SK-N-SH (cell line): ENCODE measurements at regions not wholly inside any gene's neighbourhood (a gene's known extent, or its start where the extent isn't known, plus 50 kb on each side); places are given as distances from the start of the nearest gene placed in this dataset.

Experiments
- CTCF ChIA-PET: fragments of 300-600, 350-600 bp; formaldehyde crosslinking; extraction: SDS; loops from one replicate; lab custom pipeline; 2021; lab: Yijun Ruan, JAX
- POLR2A ChIA-PET: fragments of 350-600 bp; sonication (Branson Sonifier 250); formaldehyde crosslinking; extraction: SDS; loops from one replicate; lab custom pipeline; 2020; ENCODE audit warnings: antibody characterized with exemption, inconsistent platforms; lab: Yijun Ruan, JAX
- DNase-seq: peaks from one replicate; pipeline ENCODE4 v3.0.0; 2012
- H2AFZ ChIP-seq: fragments of 200-600 bp; sonication (generic); 2 replicates; pipeline ENCODE4 v1.8.1; 2016; ENCODE audit warnings: antibody characterized with exemption, mild to moderate bottlenecking, low read depth
- H3F3A ChIP-seq: fragments of 200-600 bp; sonication (generic); replicated peaks from 2 replicates; pipeline ENCODE3; 2016; ENCODE audit warnings: antibody characterized with exemption, mild to moderate bottlenecking; ENCODE audit not compliant: insufficient read depth
- H3K27ac ChIP-seq, 2 experiments: fragments of 200-500 bp in 1 of 2; fragments of 200-600 bp in 1 of 2; sonication (Bioruptor generic) in 1 of 2; sonication (generic), shearing (Covaris generic) in 1 of 2; 2 replicates each; pipeline versions ENCODE4 v1.5.1 to v1.6.1; 2014 to 2016; ENCODE audit warnings: low read depth in 2 of 2, inconsistent platforms in 1 of 2, low read length in 1 of 2, mild to moderate bottlenecking in 1 of 2, mixed read lengths in 1 of 2
- H3K27me3 ChIP-seq: fragments of 200-600 bp; sonication (generic), shearing (Covaris generic); 2 replicates; pipeline ENCODE4 v1.6.1; 2016; ENCODE audit warnings: mixed run types; ENCODE audit not compliant: insufficient read depth
- H3K36me3 ChIP-seq, 2 experiments: fragments of 200-500 bp in 1 of 2; fragments of 200-600 bp in 1 of 2; sonication (Bioruptor generic) in 1 of 2; sonication (generic) in 1 of 2; replicated peaks in 1 of 2; 2 replicates each; pipeline versions ENCODE3 to v1.5.1; 2014 to 2016; ENCODE audit warnings: low read length in 1 of 2, mild to moderate bottlenecking in 1 of 2; ENCODE audit not compliant: insufficient read depth in 2 of 2, control insufficient read depth in 1 of 2
- H3K4me1 ChIP-seq, 2 experiments: fragments of 200-500 bp in 1 of 2; fragments of 200-600 bp in 1 of 2; sonication (Bioruptor generic) in 1 of 2; sonication (generic), shearing (Covaris generic) in 1 of 2; 2 replicates each; pipeline versions ENCODE4 v1.5.1 to v1.6.1; 2014 to 2016; ENCODE audit warnings: low read depth in 1 of 2, low read length in 1 of 2, mixed run types in 1 of 2; ENCODE audit not compliant: insufficient read depth in 2 of 2, control insufficient read depth in 1 of 2
- H3K4me2 ChIP-seq: fragments of 200-600 bp; sonication (generic), shearing (Covaris generic); 2 replicates; pipeline ENCODE4 v1.6.1; 2017; ENCODE audit warnings: mixed run types
- H3K4me3 ChIP-seq, 2 experiments: fragments of 200-500 bp in 1 of 2; fragments of 200-600 bp in 1 of 2; sonication (Bioruptor generic) in 1 of 2; sonication (generic), shearing (Covaris generic) in 1 of 2; 2 replicates each; pipeline versions ENCODE4 v1.5.1 to v1.8.1; 2014 to 2016; ENCODE audit warnings: low read depth in 2 of 2, inconsistent platforms in 1 of 2, low read length in 1 of 2, mild to moderate bottlenecking in 1 of 2, mixed read lengths in 1 of 2, moderate library complexity in 1 of 2
- H3K79me2 ChIP-seq: fragments of 200-600 bp; sonication (generic); 2 replicates; pipeline ENCODE4 v1.8.1; 2017; ENCODE audit warnings: mild to moderate bottlenecking; ENCODE audit not compliant: insufficient read depth
- H3K9ac ChIP-seq: fragments of 200-600 bp; sonication (generic); 2 replicates; pipeline ENCODE4 v1.6.1; 2017; ENCODE audit warnings: mixed run types
- H3K9me2 ChIP-seq: fragments of 200-600 bp; sonication (generic); 2 replicates; pipeline ENCODE4 v1.6.1; 2017; ENCODE audit warnings: mixed run types
- H3K9me3 ChIP-seq: fragments of 200-600 bp; sonication (generic); 2 replicates; pipeline ENCODE4 v1.6.1; 2017; ENCODE audit warnings: mixed run types, mild to moderate bottlenecking, moderate library complexity
- H4K20me1 ChIP-seq: fragments of 200-600 bp; sonication (generic); 2 replicates; pipeline ENCODE4 v1.6.1; 2017; ENCODE audit warnings: mild to moderate bottlenecking, mixed run types; ENCODE audit not compliant: insufficient read depth
- ELF1 ChIP-seq: IDR thresholded peaks from 2 replicates; pipeline ENCODE4 v1.4.0; 2012
- EZH2phosphoT487 ChIP-seq: fragments of 200-600 bp; sonication (generic); IDR thresholded peaks from 2 replicates; pipeline ENCODE4 v1.6.1; 2017; ENCODE audit warnings: low read depth, mixed run types, mild to moderate bottlenecking, antibody characterized with exemption, moderate library complexity, borderline replicate concordance
- FOSL2 ChIP-seq: IDR thresholded peaks from 2 replicates; pipeline ENCODE4 v1.4.0; 2012; ENCODE audit warnings: low read depth, mild to moderate bottlenecking, moderate library complexity, borderline replicate concordance
- FOXJ3 ChIP-seq: sonication (generic); formaldehyde crosslinking; IDR thresholded peaks from 2 replicates; pipeline ENCODE4 v1.5.1; 2020; ENCODE audit warnings: mild to moderate bottlenecking, missing genetic modification reagents
- GABPA ChIP-seq: IDR thresholded peaks from 2 replicates; pipeline ENCODE4 v1.4.0; 2012; ENCODE audit warnings: low read depth, mild to moderate bottlenecking
- GATA2 ChIP-seq: sonication (generic); formaldehyde crosslinking; IDR thresholded peaks from 2 replicates; pipeline ENCODE4 v1.5.0; 2020; ENCODE audit warnings: mild to moderate bottlenecking, missing genetic modification reagents
- MEF2A ChIP-seq: IDR thresholded peaks from 2 replicates; pipeline ENCODE4 v1.4.0; 2012; ENCODE audit warnings: low read depth, borderline replicate concordance
- MXI1 ChIP-seq: IDR thresholded peaks from 2 replicates; pipeline ENCODE4 v1.6.1; 2012; ENCODE audit warnings: mild to moderate bottlenecking, low read depth, low read length, improper control_type of control experiment
- NFIC ChIP-seq: IDR thresholded peaks from 2 replicates; pipeline ENCODE4 v1.4.0; 2012; ENCODE audit warnings: borderline replicate concordance
- POLR2AphosphoS5 ChIP-seq: IDR thresholded peaks from 2 replicates; pipeline ENCODE4 v1.6.1; 2012; ENCODE audit warnings: low read depth, low read length
- RAD21 ChIP-seq: IDR thresholded peaks from 2 replicates; pipeline ENCODE4 v1.6.1; 2012; ENCODE audit warnings: mild to moderate bottlenecking, low read length
- RCOR1 ChIP-seq: fragments of 150-350 bp; IDR thresholded peaks from 2 replicates; pipeline ENCODE4 v1.6.1; 2017; ENCODE audit warnings: antibody characterized with exemption, low read length
- RXRA ChIP-seq: IDR thresholded peaks from 2 replicates; pipeline ENCODE4 v1.4.0; 2012; ENCODE audit warnings: low read depth, mild to moderate bottlenecking, borderline replicate concordance
- SMC3 ChIP-seq: IDR thresholded peaks from 2 replicates; pipeline ENCODE4 v1.6.1; 2012; ENCODE audit warnings: low read depth, low read length, improper control_type of control experiment
- TCF12 ChIP-seq: IDR thresholded peaks from 2 replicates; pipeline ENCODE4 v1.4.0; 2012
- TEAD4 ChIP-seq: IDR thresholded peaks from 2 replicates; pipeline ENCODE4 v1.4.0; 2012; ENCODE audit warnings: mild to moderate bottlenecking, borderline replicate concordance; ENCODE audit not compliant: insufficient read depth
- YY1 ChIP-seq: IDR thresholded peaks from 2 replicates; pipeline ENCODE4 v1.4.0; 2012; ENCODE audit warnings: low read depth, mild to moderate bottlenecking
- WGBS: methylation state at CpG from one replicate; pipeline ENCODE4 v1.1.6; 2017; ENCODE audit warnings: low lambda C conversion rate; 5-methylcytosine and 5-hydroxymethylcytosine counted together
- TF ChIP-seq, protein P1 (sequence below): IDR thresholded peaks from 2 replicates; pipeline ENCODE4; 2012
- TF ChIP-seq, protein P2 (sequence below): IDR thresholded peaks from 2 replicates; pipeline ENCODE4 v1.4.0; 2012; ENCODE audit warnings: low read depth, borderline replicate concordance
- TF ChIP-seq, protein P3 (sequence below): IDR thresholded peaks from 2 replicates; pipeline ENCODE4 v1.4.0; 2012; ENCODE audit warnings: low read depth
- TF ChIP-seq, protein P4 (sequence below): fragments of 200-600 bp; sonication (generic); IDR thresholded peaks from 2 replicates; pipeline ENCODE4 v1.6.1; 2017; ENCODE audit warnings: antibody characterized with exemption, mild to moderate bottlenecking, moderate library complexity
- TF ChIP-seq, protein P5 (sequence below): fragments of 150-350 bp; IDR thresholded peaks from 2 replicates; pipeline ENCODE4 v1.6.1; 2016; ENCODE audit warnings: mild to moderate bottlenecking, low read depth, low read length
- TF ChIP-seq, protein P6 (sequence below): fragments of 150-350 bp; IDR thresholded peaks from 2 replicates; pipeline ENCODE4 v1.6.1; 2017; ENCODE audit warnings: antibody characterized with exemption, low read length, low read depth, borderline replicate concordance
- TF ChIP-seq, protein P7 (sequence below): IDR thresholded peaks from 2 replicates; pipeline ENCODE4 v1.4.0; 2012; ENCODE audit warnings: low read depth, borderline replicate concordance

DNA sequence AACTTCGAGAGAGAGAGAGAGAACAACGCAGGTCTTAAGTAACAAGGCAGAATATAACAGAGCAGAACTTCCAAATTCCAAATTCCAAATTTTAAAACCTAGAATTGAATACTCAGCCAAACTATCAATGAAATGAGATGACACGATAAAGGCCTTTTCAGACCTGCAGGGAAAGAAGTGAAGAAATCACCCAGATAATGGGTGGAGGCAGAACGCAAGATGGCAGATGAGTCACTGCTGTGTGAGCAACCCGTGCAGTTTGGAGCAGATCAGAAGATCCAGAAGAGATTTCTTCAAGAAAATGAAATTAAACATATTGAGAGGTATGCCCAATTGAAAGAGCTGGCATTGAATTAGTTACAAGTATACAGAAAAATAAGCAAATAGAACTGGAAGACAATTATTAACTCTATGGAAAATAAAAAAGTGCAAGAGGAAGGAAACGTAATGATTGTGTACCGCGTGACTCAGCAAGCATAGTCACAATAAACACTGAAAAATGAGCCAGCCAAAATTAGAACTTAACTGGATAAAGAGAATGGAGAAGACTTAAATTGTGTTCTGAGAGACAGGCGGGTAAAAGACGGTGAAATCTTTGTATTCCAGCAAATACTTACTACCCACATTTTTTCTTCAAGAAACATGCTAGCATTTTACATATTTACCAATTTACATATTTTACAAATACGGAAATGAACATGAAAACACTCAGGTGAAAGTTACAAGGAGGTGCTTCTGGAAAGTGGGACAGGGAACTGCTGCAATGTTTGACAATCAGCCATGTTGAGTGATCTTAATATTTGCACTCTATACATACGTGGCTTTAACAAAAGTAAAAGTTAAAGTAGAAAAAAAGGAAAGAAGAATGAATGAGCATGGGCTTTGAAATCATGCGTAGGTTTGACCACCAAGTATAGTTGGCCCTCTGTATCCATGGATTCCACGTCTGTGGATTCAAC, 87.9 kb upstream of the CDYL start:
- Histone ChIP-seq H3K79me2 (no peaks in the 10 kb centered on the region), H2AFZ (peak overlapping the region; percentile 94), H3K27me3 (no peaks in the 10 kb centered on the region), H3K9me2 (no peaks in the 10 kb centered on the region), H4K20me1 (no peaks in the 10 kb centered on the region), H3K27ac (peak overlapping the region; percentile 60 to 67; a peak in 3 of 4 replicates), H3K4me2 (peak overlapping the region; percentile 8; the same call in 1 of the 2 replicates), H3K9me3 (no peaks in the 10 kb centered on the region), H3K9ac (peak overlapping the region; percentile 1; the same call in 1 of the 2 replicates), H3F3A (peaks cover 11% of the 10 kb centered on the region), H3K4me3 (peak overlapping the region; percentile 13 to 19; a peak in 2 of 4 replicates), H3K36me3 (no peaks in the 10 kb centered on the region), H3K4me1 (no peaks in the 10 kb centered on the region)
- CTCF ChIA-PET = interaction anchor here (0.7 kb wide), 1 partner anchor 1836 kb away, joined by 3 read pairs; no protein-coding TSS in a partner anchor
- POLR2A ChIA-PET = no interaction called here
- no peak for DNase-seq
- WGBS = 33% methylated on average over 14 of the region's 14 CpGs
- TF ChIP-seq EZH2phosphoT487 (no peak), GABPA (no peak), POLR2AphosphoS5 (no peak), GATA2 (CRISPR knock-in tag) (no peak), FOXJ3 (no peak), NFIC (no peak), MEF2A (0 out of 2 replicates have a peak, but pooled peaks have one; percentile 18), MXI1 (no peak), TCF12 (peak; percentile 38; the same call in 1 of the 2 replicates), FOSL2 (peak; percentile 74), RAD21 (no peak), TEAD4 (no peak), SMC3 (no peak), YY1 (peak; percentile 56; the same call in 1 of the 2 replicates), ELF1 (no peak), RCOR1 (no peak), RXRA (no peak)
- TF ChIP-seq, protein P1, sequence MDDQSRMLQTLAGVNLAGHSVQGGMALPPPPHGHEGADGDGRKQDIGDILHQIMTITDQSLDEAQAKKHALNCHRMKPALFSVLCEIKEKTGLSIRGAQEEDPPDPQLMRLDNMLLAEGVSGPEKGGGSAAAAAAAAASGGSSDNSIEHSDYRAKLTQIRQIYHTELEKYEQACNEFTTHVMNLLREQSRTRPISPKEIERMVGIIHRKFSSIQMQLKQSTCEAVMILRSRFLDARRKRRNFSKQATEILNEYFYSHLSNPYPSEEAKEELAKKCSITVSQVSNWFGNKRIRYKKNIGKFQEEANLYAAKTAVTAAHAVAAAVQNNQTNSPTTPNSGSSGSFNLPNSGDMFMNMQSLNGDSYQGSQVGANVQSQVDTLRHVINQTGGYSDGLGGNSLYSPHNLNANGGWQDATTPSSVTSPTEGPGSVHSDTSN = peak; percentile 53
- TF ChIP-seq, protein P2, sequence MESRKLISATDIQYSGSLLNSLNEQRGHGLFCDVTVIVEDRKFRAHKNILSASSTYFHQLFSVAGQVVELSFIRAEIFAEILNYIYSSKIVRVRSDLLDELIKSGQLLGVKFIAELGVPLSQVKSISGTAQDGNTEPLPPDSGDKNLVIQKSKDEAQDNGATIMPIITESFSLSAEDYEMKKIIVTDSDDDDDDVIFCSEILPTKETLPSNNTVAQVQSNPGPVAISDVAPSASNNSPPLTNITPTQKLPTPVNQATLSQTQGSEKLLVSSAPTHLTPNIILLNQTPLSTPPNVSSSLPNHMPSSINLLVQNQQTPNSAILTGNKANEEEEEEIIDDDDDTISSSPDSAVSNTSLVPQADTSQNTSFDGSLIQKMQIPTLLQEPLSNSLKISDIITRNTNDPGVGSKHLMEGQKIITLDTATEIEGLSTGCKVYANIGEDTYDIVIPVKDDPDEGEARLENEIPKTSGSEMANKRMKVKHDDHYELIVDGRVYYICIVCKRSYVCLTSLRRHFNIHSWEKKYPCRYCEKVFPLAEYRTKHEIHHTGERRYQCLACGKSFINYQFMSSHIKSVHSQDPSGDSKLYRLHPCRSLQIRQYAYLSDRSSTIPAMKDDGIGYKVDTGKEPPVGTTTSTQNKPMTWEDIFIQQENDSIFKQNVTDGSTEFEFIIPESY = no peak
- TF ChIP-seq, protein P3, sequence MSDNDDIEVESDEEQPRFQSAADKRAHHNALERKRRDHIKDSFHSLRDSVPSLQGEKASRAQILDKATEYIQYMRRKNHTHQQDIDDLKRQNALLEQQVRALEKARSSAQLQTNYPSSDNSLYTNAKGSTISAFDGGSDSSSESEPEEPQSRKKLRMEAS = 0 out of 2 replicates have a peak, but pooled peaks have one; percentile 32
- TF ChIP-seq, protein P4, sequence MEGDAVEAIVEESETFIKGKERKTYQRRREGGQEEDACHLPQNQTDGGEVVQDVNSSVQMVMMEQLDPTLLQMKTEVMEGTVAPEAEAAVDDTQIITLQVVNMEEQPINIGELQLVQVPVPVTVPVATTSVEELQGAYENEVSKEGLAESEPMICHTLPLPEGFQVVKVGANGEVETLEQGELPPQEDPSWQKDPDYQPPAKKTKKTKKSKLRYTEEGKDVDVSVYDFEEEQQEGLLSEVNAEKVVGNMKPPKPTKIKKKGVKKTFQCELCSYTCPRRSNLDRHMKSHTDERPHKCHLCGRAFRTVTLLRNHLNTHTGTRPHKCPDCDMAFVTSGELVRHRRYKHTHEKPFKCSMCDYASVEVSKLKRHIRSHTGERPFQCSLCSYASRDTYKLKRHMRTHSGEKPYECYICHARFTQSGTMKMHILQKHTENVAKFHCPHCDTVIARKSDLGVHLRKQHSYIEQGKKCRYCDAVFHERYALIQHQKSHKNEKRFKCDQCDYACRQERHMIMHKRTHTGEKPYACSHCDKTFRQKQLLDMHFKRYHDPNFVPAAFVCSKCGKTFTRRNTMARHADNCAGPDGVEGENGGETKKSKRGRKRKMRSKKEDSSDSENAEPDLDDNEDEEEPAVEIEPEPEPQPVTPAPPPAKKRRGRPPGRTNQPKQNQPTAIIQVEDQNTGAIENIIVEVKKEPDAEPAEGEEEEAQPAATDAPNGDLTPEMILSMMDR = no peak
- TF ChIP-seq, protein P5, sequence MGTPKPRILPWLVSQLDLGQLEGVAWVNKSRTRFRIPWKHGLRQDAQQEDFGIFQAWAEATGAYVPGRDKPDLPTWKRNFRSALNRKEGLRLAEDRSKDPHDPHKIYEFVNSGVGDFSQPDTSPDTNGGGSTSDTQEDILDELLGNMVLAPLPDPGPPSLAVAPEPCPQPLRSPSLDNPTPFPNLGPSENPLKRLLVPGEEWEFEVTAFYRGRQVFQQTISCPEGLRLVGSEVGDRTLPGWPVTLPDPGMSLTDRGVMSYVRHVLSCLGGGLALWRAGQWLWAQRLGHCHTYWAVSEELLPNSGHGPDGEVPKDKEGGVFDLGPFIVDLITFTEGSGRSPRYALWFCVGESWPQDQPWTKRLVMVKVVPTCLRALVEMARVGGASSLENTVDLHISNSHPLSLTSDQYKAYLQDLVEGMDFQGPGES = no peak
- TF ChIP-seq, protein P6, sequence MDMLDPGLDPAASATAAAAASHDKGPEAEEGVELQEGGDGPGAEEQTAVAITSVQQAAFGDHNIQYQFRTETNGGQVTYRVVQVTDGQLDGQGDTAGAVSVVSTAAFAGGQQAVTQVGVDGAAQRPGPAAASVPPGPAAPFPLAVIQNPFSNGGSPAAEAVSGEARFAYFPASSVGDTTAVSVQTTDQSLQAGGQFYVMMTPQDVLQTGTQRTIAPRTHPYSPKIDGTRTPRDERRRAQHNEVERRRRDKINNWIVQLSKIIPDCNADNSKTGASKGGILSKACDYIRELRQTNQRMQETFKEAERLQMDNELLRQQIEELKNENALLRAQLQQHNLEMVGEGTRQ = no peak
- TF ChIP-seq, protein P7, sequence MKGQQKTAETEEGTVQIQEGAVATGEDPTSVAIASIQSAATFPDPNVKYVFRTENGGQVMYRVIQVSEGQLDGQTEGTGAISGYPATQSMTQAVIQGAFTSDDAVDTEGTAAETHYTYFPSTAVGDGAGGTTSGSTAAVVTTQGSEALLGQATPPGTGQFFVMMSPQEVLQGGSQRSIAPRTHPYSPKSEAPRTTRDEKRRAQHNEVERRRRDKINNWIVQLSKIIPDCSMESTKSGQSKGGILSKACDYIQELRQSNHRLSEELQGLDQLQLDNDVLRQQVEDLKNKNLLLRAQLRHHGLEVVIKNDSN = no peak; the same call in 1 of the 2 replicates
